Heart left ventricle (tissue), 16 donors: ENCODE measurements at regions not wholly inside any gene's neighbourhood (a gene's known extent, or its start where the extent isn't known, plus 50 kb on each side); places are given as distances from the start of the nearest gene placed in this dataset.

Experiments used
- ATAC-seq, 4 donors: fragments of 200-7000 bp; cut with Tn5 transposase; one replicate each; pipeline ENCODE4 v1.9.1; 2020 to 2022; ENCODE audit warnings: moderate library complexity in 4 of 4, mild to moderate bottlenecking in 3 of 4, moderate number of reproducible peaks in 1 of 4
- DNase-seq, 5 donors: peaks; one replicate each; pipeline ENCODE4 v3.0.0-alpha.2; 2020
- H3K27ac ChIP-seq, 12 donors: fragments of 200-600 bp; sonication (generic) in 4 of 12; one replicate each; pipeline versions ENCODE4 v1.5.0 to v1.8.0; 2016 to 2022; ENCODE audit warnings: mild to moderate bottlenecking in 2 of 12
- H3K27me3 ChIP-seq, 9 donors: fragments of 200-600 bp; sonication (generic) in 2 of 9; one replicate each; pipeline versions ENCODE4 v1.5.1 to v1.8.0; 2016 to 2022; ENCODE audit warnings: mild to moderate bottlenecking in 3 of 9
- H3K36me3 ChIP-seq, 9 donors: fragments of 200-600 bp; sonication (generic) in 2 of 9; one replicate each; pipeline versions ENCODE4 v1.5.0 to v1.8.0; 2018 to 2022; ENCODE audit warnings: mild to moderate bottlenecking in 2 of 9
- H3K4me1 ChIP-seq, 12 donors: fragments of 200-600 bp; sonication (generic) in 4 of 12; one replicate each; pipeline versions ENCODE4 v1.5.0 to v1.8.0; 2016 to 2022; ENCODE audit warnings: mild to moderate bottlenecking in 3 of 12
- H3K4me3 ChIP-seq, 12 donors: fragments of 200-600 bp; sonication (generic) in 4 of 12; one replicate each; pipeline versions ENCODE4 v1.5.0 to v1.8.0; 2017 to 2022; ENCODE audit warnings: mild to moderate bottlenecking in 9 of 12, moderate library complexity in 4 of 12
- H3K9me3 ChIP-seq, 12 donors: fragments of 200-600 bp; sonication (generic) in 4 of 12; one replicate each; pipeline versions ENCODE4 v1.5.0 to v1.8.0; 2016 to 2022; ENCODE audit warnings: mild to moderate bottlenecking in 1 of 12
- CTCF ChIP-seq, 12 donors: fragments of 200-600 bp; sonication (generic) in 4 of 12; IDR thresholded peaks; one replicate each; pipeline versions ENCODE4 v1.5.0 to v1.8.0; 2018 to 2022; ENCODE audit warnings: antibody characterized with exemption in 12 of 12, mild to moderate bottlenecking in 5 of 12
- POLR2A ChIP-seq, 2 donors: fragments of 450-650 bp; IDR thresholded peaks; one replicate each; pipeline ENCODE4 v1.6.1; 2017; ENCODE audit warnings: antibody characterized with exemption in 2 of 2, mild to moderate bottlenecking in 2 of 2, moderate library complexity in 2 of 2
- WGBS, 4 donors: extraction: QIAGEN DNeasy Blood & Tissue Kit in 2 of 4; methylation state at CpG; one replicate each; pipeline versions ENCODE4 v1.1.5 to v1.1.7; 2013 to 2018; 5-methylcytosine and 5-hydroxymethylcytosine counted together
- intact Hi-C, 10 donors: fragments of 100-400 bp; cut with DNase I; formaldehyde crosslinking; loops; one replicate each; pipeline versions ENCODE4 v1.11.1 to v1.14.2; 2022
- donor health status: ischemic (EF 13 %, LVEDD 7.1; RV severe dilation, severe dysfunction).
- donor health status: healthy with polysubstance abuse.
- donor health status: DM: no; HTN: yes; CAD: no.
- donor health status: DM: no; HTN: no; CAD: no.
- donor health status: ischemic (EF 25% LVEDD 6.9; RV normal size, moderate dysfunction).
- donor health status: ischemic (EF 25% LVEDD 5.7; RV mildly dilated, moderate dysfunction).
- donor health status: healthy.
- donor health status: DM: yes; HTN: yes; CAD: no.
- donor health status: ischemic (EF 35%, LVEDD 5.7; RV mildly dilated, moderate dysfunction).
- donor health status: nonischemic (EF 11% LVEDD 7.7; RV severe dilation, severe dysfunction).
- donor health status: DM: yes; HTN: yes; CAD: no.
- donor health status: PGD.
- donor health status: ischemic (EF 29% LVEDD 5.4; RV normal size, mild dysfunction).
- donor health status: nonischemic (EF 23%, LVEDD 6.1; RV moderate dilation, normal function).

- intact Hi-C loops, result no loop called here
- peak overlapping the region in 8 of 12 donors; percentile 6 to 50 (median 32) for H3K27ac ChIP-seq
- peaks cover 0 to 36% (median 24%) of the 10 kb centered on the region in 12 donors for H3K4me1 ChIP-seq
- no peak overlapping the region for H3K4me3 ChIP-seq
- ATAC-seq (peak; percentile 36 to 58 (median 46)), DNase-seq (peak in 1 of 5 donors; percentile 34)
- TF ChIP-seq CTCF (IDR thresholded peaks at IDR 0.05) (no peak), POLR2A (IDR thresholded peaks at IDR 0.05) (no peak)
- no peaks in the 10 kb centered on the region for H3K27me3 ChIP-seq
- WGBS, 4 donors, result 50 to 61% (median 55%) methylated on average over 10 of the region's 10 CpGs
- peaks cover 0 to 9% (median 0%) of the 10 kb centered on the region in 12 donors for H3K9me3 ChIP-seq
- no peaks in the 10 kb centered on the region for H3K36me3 ChIP-seq
These were observed 95.0 kb downstream of the KCTD12 start for GRCh38 chr13:76790980-76791819.

- ATAC-seq, result no peak
- no peaks in the 10 kb centered on the region for H3K27me3 ChIP-seq
These were observed 95.7 kb downstream of the KCTD12 start for GRCh38 chr13:76790526-76790925.

GRCh38 chr13:76783798-76784197 is 102.4 kb downstream of the KCTD12 start:
- DNase-seq (no peak), ATAC-seq (no peak)
- intact Hi-C loops, result no loop called here
- Histone ChIP-seq H3K4me1 (no peaks in the 10 kb centered on the region), H3K27ac (no peak overlapping the region), H3K36me3 (no peaks in the 10 kb centered on the region), H3K4me3 (no peak overlapping the region), H3K27me3 (no peaks in the 10 kb centered on the region), H3K9me3 (peaks cover 0 to 19% (median 0%) of the 10 kb centered on the region in 12 donors)
- TF ChIP-seq CTCF (IDR thresholded peaks at IDR 0.05) (no peak), POLR2A (IDR thresholded peaks at IDR 0.05) (no peak)
- WGBS, 4 donors, result 72 to 90% (median 82%) methylated on average over 3 of the region's 3 CpGs

More at GRCh38 chr13:76790526-76790925, 95.7 kb downstream of the KCTD12 start:
- no peak for DNase-seq
- Histone ChIP-seq H3K4me1 (peaks cover 0 to 36% (median 24%) of the 10 kb centered on the region in 12 donors), H3K27ac (peak overlapping the region in 8 of 12 donors; percentile 6 to 50 (median 28)), H3K9me3 (peaks cover 0 to 16% (median 0%) of the 10 kb centered on the region in 12 donors), H3K4me3 (no peak overlapping the region), H3K36me3 (no peaks in the 10 kb centered on the region)
- no peak for TF ChIP-seq POLR2A (IDR thresholded peaks at IDR 0.05)
- TF ChIP-seq CTCF (IDR thresholded peaks at IDR 0.05), result no peak
- 32 to 65% (median 59%) methylated on average over 1 of the region's 1 CpG for WGBS, 4 donors
- intact Hi-C loops, result no loop called here

GRCh38 chr13:76778853-76779252 is 107.4 kb downstream of the KCTD12 start:
- H3K27me3 ChIP-seq, result no peaks in the 10 kb centered on the region
- no peak overlapping the region for H3K27ac ChIP-seq
- H3K36me3 ChIP-seq, result no peaks in the 10 kb centered on the region
- no peaks in the 10 kb centered on the region for H3K9me3 ChIP-seq
- intact Hi-C loops, result no loop called here
- ATAC-seq, result no peak
- H3K4me3 ChIP-seq, result no peak overlapping the region
- TF ChIP-seq CTCF (IDR thresholded peaks at IDR 0.05), result no peak
- no peak for TF ChIP-seq POLR2A (IDR thresholded peaks at IDR 0.05)
- no peak for DNase-seq
- H3K4me1 ChIP-seq, result peaks cover 0 to 4% (median 0%) of the 10 kb centered on the region in 12 donors
